HPDE6-E6E7 (cell line): ENCODE measurements at regions not wholly inside any gene's neighbourhood (a gene's known extent, or its start where the extent isn't known, plus 50 kb on each side); places are given as distances from the start of the nearest gene placed in this dataset.
A peak's percentile ranks its signal among the peaks of the same experiment; 100 is the strongest.

ENCODE experiments used
- DNase-seq: peaks from one replicate; pipeline ENCODE4 v3.0.0; 2011; ENCODE audit warnings: missing footprints; ENCODE audit errors: extremely low spot score

- no peak for DNase-seq
Measured at GRCh38 chr14:51513281-51513680, 138.4 kb upstream of the FRMD6 start.

GRCh38 chr14:51513933-51514332, 137.8 kb upstream of the FRMD6 start:
- no peak for DNase-seq

- DNase-seq = no peak
Measured at GRCh38 chr14:51515611-51516010, 136.1 kb upstream of the FRMD6 start.

GRCh38 chr14:51516706-51517395, 134.9 kb upstream of the FRMD6 start:
- no peak for DNase-seq

- no peak for DNase-seq
Measured at GRCh38 chr14:51518280-51518679, 133.4 kb upstream of the FRMD6 start.

- no peak for DNase-seq
Measured at GRCh38 chr14:51518711-51519110, 133.0 kb upstream of the FRMD6 start.

GRCh38 chr14:51520087-51520486, 131.6 kb upstream of the FRMD6 start:
- no peak for DNase-seq

GRCh38 chr14:51521764-51522163, 129.9 kb upstream of the FRMD6 start:
- no peak for DNase-seq

GRCh38 chr14:51523243-51523642, 128.5 kb upstream of the FRMD6 start:
- DNase-seq = no peak

GRCh38 chr14:51525739-51526138, 126.0 kb upstream of the FRMD6 start:
- no peak for DNase-seq

GRCh38 chr14:51527073-51527472, 124.6 kb upstream of the FRMD6 start:
- DNase-seq = no peak

- DNase-seq = no peak
Measured at GRCh38 chr14:51529736-51530135, 122.0 kb upstream of the FRMD6 start.

GRCh38 chr14:51533160-51533559, 118.5 kb upstream of the FRMD6 start:
- peak; percentile 72 for DNase-seq

- no peak for DNase-seq
Measured at GRCh38 chr14:51533872-51534553, 117.7 kb upstream of the FRMD6 start.

GRCh38 chr14:51534610-51535011, 117.1 kb upstream of the FRMD6 start:
- no peak for DNase-seq

GRCh38 chr14:51535443-51536044, 116.2 kb upstream of the FRMD6 start:
- DNase-seq = no peak

- no peak for DNase-seq
Measured at GRCh38 chr14:51538973-51539372, 112.7 kb upstream of the FRMD6 start.

- peak; percentile 73 for DNase-seq
Measured at GRCh38 chr14:51539571-51540037, 112.1 kb upstream of the FRMD6 start.

GRCh38 chr14:51540364-51540763, 111.3 kb upstream of the FRMD6 start:
- DNase-seq = no peak

GRCh38 chr14:51544471-51544870, 107.2 kb upstream of the FRMD6 start:
- DNase-seq = no peak

- no peak for DNase-seq
Measured at GRCh38 chr14:51544901-51545300, 106.8 kb upstream of the FRMD6 start.

GRCh38 chr14:51545396-51545795, 106.3 kb upstream of the FRMD6 start:
- DNase-seq = no peak

GRCh38 chr14:51546099-51546498, 105.6 kb upstream of the FRMD6 start:
- DNase-seq = no peak
